Right renal pelvis (tissue), 4 donors: ENCODE measurements at regions not wholly inside any gene's neighbourhood (a gene's known extent, or its start where the extent isn't known, plus 50 kb on each side); places are given as distances from the start of the nearest gene placed in this dataset.
A peak's percentile ranks its signal among the peaks of the same experiment; 100 is the strongest.

Source experiments
- DNase-seq, 4 donors: peaks; one replicate each; pipeline ENCODE4 v3.0.0-alpha.2; 2013; ENCODE audit warnings: low read depth in 4 of 4, low spot score in 3 of 4, missing footprints in 1 of 4

DNA sequence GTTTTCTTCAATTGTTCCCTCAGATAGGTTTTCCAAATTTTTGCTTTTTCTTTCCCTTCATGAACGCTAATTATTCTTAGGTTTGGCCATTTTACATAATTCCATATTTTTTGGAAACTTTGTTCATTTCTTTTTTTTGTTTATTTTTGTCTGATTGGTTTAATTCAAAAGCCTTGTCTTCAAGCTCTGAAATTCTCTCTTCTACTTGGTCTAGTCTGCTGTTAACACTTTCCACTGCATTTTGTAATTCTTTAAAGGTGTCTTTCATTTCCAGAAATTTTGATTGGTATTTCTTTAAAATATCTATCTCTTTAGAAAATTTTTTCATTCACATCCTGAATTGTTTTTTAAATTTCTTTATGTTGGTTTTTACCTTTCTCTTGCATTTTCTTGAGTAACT, 63.9 kb upstream of the VLDLR start:
- DNase-seq, result no peak

DNA sequence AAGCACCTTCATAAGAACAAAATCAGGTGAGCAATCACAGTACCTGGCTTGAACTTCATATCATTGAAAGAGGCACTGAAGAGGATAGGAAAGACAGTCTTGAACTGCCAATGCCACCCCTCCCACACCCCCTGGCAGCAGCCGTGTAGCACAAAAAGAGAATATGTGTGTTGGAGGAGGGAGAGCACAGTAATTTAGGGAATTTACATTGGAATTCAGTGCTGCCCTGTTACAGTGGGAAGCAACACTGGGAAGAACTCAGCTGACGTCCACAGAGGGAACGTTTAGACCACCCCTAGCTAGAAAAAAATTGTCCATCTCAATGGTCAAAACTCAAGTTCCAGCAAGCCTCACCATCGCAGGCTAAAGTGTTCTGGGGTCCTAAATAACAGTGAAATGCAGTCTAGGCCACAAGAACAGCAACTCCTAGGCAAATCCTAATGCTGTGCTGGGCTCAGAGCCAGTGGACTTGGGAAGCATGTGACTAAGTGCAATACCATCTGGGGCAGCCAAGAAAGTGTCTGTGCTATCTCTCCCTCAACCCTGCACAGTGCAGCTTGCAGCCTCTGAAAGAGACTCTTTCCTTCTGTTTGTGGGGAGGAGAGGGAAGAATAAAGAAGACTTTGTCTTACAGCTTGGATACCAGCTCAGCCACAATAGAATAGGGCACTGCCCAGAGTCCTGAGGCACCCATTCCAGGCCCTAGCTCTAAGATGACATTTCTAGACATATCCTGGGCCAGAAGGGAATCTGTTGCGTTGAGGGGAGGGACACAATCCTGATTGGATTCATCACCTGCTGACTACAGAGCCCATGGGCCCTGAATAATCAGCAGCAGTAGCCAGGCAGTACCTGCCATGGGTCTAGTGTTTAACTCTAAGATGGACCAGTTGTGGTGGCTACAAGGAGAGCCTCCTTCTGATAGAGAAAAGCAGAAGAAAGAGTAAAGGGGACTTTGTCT, 62.1 kb upstream of the VLDLR start:
- DNase-seq, result peak; percentile 35 to 66 (median 47)

DNA sequence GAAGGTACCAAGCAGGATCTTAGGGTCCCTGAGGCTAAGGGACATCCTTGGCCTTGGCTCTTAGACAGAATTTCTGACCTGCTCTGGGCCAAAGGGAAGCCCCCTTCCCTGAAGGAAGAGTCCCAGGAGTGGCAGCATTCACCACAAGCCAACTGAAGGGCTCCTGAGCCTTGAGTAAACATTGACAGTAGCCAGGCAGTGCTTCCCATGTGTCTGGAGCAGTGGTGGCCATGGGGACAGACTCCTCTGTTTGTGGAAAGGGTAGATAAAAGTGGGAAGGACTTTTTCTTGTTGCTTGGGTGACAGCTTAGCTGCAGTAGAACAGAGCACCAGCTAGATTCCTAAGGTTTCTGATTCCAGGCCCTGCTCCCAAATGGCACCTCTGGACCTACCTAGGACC, 61.4 kb upstream of the VLDLR start:
- no peak for DNase-seq

DNA sequence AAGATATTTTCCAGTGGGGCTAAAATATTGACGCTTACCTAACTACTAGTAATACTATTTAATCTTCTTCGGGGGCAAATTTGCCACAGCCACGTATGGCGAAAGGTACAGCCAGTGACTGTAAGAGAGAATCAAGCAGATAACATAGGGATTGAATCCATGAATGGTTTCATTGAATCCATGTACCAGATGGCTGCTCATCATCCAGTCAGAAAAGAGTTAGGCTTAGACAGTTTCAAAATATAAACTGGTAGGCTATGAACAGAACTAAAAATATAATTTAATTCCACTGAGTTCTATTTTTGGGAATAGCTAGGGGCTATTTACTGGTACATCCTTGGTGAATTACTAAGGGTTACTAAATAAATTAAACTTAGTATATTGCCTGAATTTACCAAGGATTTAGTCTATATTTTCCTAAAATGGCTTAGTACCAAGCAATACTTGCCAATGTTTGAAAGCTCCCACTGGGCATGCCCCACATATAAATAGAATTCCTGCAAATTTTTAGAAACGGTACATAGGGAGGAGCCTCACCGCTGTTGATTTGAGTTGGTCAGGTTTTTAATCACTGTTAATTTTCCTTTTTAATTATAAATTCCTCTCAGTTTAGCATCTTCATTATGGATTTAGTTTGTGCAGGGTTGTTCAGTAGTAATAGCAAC, 55.8 kb upstream of the VLDLR start:
- no peak for DNase-seq

DNA sequence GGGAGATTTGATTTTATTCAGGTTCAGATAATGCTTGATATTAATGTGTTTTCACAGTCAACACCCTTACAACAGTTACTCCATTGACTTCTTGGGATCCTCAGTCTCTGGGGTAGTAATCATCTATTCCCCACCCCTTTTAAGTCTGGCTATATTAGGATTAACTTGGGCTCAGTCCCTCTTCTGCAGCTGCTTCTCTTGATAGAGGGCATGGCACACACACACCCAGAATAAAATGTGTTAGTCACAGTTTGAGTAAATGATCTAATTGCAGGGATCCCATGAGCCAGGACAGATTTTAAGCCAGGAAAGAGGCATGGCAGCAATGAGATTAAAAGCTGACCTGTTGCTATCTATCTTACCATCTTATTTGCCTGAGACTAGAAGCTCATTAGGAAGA, 53.7 kb upstream of the VLDLR start:
- no peak for DNase-seq

DNA sequence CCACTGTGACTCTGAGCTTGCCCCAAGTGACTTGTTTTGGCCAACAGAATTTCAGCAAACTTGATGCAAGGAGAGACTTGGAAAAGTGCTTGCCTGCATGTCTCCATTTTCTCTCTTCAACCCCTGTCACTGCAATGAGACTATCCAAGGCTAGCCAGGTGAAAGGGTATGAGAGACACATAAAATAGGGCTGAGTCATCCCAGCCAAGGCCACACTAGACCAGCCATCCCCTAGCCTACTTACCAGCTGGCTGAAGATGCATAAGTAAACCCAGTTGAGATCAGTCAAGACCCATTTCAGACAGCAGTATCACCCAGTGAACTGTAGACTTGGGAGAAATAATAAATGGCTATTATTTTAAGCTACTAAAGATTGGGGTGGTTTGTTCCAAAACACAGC, 52.9 kb upstream of the VLDLR start:
- no peak for DNase-seq

DNA sequence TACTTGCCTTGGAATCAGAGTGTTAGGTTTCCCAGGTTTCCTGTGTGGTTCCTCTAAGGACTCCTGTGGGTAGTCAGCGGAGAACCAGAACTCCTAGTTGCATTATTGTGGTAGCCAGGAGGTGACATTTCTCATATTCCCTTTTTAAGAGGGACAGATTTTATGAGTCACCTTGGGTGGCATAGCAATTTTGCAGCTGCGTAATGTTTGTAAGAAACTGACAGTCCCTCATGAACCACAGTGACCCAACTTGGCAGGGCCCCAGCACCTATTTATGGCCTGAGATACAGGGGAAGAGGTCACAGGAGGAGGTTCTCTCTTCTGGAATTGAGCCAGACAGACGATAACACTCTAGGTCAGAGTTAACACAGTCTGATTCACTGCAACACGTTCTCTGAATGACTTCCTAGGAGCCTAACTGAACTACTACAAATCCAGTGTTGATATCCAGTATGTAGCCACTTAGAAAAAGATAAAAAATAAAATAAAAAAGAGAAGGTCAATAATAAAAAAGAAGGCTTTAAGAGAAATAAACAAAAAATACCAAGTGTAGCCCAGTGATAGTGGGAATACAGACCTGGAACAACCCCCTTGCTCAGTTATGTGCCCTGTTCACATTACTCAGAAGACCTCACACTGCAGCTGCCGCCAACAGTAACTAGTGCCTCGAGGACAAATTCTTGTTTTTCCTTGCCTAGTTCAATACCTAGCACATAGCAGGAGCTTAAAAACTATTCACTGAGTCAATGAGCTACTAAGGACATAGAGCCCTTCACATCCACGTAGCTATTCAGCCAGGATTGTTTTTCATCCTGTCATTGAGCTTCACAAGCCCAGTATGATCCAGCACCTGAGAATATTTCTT, 50.7 kb upstream of the VLDLR start:
- DNase-seq, result peak in 2 of 4 donors; percentile 16 to 29
